Natural killer cell (primary cell): ENCODE measurements at regions not wholly inside any gene's neighbourhood (a gene's known extent, or its start where the extent isn't known, plus 50 kb on each side); places are given as distances from the start of the nearest gene placed in this dataset.

Experiments used
- ATAC-seq, 3 donors: fragments of 150-1000 bp in 2 of 3; fragments of 200-7000 bp in 1 of 3; cut with Tn5 transposase; 1 replicate in 1 of 3; 2 replicates in 2 of 3; pipeline ENCODE4 v1.10.0; 2021; ENCODE audit warnings: mild to moderate bottlenecking in 2 of 3, moderate library complexity in 2 of 3
- DNase-seq, 2 donors: peaks; one replicate each; pipeline versions ENCODE4 v3.0.0 to v3.0.0-alpha.2; 2013 to 2021; ENCODE audit warnings: mixed read lengths in 1 of 2
- H3K27ac ChIP-seq: one replicate; pipeline ENCODE4 v1.5.1; 2013; ENCODE audit warnings: mild to moderate bottlenecking, low read length
- H3K27me3 ChIP-seq: one replicate; pipeline ENCODE4 v1.6.1; 2013; ENCODE audit warnings: low read length; ENCODE audit not compliant: control insufficient read depth, insufficient read depth
- H3K36me3 ChIP-seq: one replicate; pipeline ENCODE4 v1.6.1; 2013; ENCODE audit warnings: low read length; ENCODE audit not compliant: control insufficient read depth, insufficient read depth
- H3K4me1 ChIP-seq: one replicate; pipeline ENCODE4 v1.6.1; 2013; ENCODE audit warnings: low read length; ENCODE audit not compliant: control insufficient read depth, insufficient read depth
- H3K4me3 ChIP-seq: one replicate; pipeline ENCODE4 v1.5.1; 2013; ENCODE audit warnings: low read length
- H3K9me3 ChIP-seq: one replicate; pipeline ENCODE4 v1.6.1; 2013; ENCODE audit warnings: low read length; ENCODE audit not compliant: control insufficient read depth, insufficient read depth
- H3K27ac Mint-ChIP-seq, 2 donors: one replicate each; pipeline ENCODE4 v1.8.0; 2022; ENCODE audit warnings: mild to moderate bottlenecking in 2 of 2, mixed read lengths in 2 of 2, moderate library complexity in 1 of 2
- H3K27me3 Mint-ChIP-seq, 2 donors: one replicate each; pipeline ENCODE4 v1.8.0; 2022; ENCODE audit warnings: low read depth in 2 of 2, mixed read lengths in 2 of 2
- H3K36me3 Mint-ChIP-seq: one replicate; pipeline ENCODE4 v1.8.0; 2022; ENCODE audit warnings: mixed read lengths
- H3K4me1 Mint-ChIP-seq, 2 donors: one replicate each; pipeline ENCODE4 v1.8.0; 2022; ENCODE audit warnings: mixed read lengths in 2 of 2
- H3K4me3 Mint-ChIP-seq: one replicate; pipeline ENCODE4 v1.8.0; 2022; ENCODE audit warnings: mild to moderate bottlenecking, moderate library complexity, mixed read lengths
- H3K9me3 Mint-ChIP-seq, 2 donors: one replicate each; pipeline ENCODE4 v1.8.0; 2022; ENCODE audit warnings: mixed read lengths in 2 of 2
- CTCF ChIP-seq: fragments of 200-600 bp; IDR thresholded peaks from one replicate; pipeline ENCODE4 v1.8.0; 2022; ENCODE audit warnings: antibody characterized with exemption
- WGBS: methylation state at CpG from one replicate; pipeline ENCODE4 v1.1.7; 2013; ENCODE audit warnings: missing lambda C conversion rate; ENCODE audit not compliant: insufficient coverage; 5-methylcytosine and 5-hydroxymethylcytosine counted together
- intact Hi-C: fragments of 100-400 bp; cut with micrococcal nuclease; formaldehyde crosslinking; loops from one replicate; pipeline ENCODE4 v1.14.2; 2022

GRCh38 chr4:59180969-59181368 lies 2019.2 kb upstream of the ADGRL3 start:
- no peak for TF ChIP-seq CTCF
- Histone ChIP-seq H3K36me3 (no peaks in the 10 kb centered on the region), H3K4me3 (no peak overlapping the region), H3K4me1 (no peaks in the 10 kb centered on the region), H3K9me3 (peaks cover 8% of the 10 kb centered on the region), H3K27me3 (no peaks in the 10 kb centered on the region), H3K27ac (no peak overlapping the region)
- ATAC-seq (no peak), DNase-seq (no peak)
- no peaks in the 10 kb centered on the region for H3K36me3 Mint-ChIP-seq
- no peaks in the 10 kb centered on the region for H3K27me3 Mint-ChIP-seq
- H3K27ac Mint-ChIP-seq, result no peak overlapping the region
- H3K4me3 Mint-ChIP-seq, result no peak overlapping the region
- no peaks in the 10 kb centered on the region for H3K4me1 Mint-ChIP-seq
- H3K9me3 Mint-ChIP-seq, result peaks cover 6 to 11% of the 10 kb centered on the region in 2 donors
- intact Hi-C loops, result no loop called here

- no peaks in the 10 kb centered on the region for H3K36me3 ChIP-seq
- Mint-ChIP-seq H3K9me3 (peaks cover 16 to 17% of the 10 kb centered on the region in 2 donors), H3K27ac (no peak overlapping the region), H3K4me1 (no peaks in the 10 kb centered on the region), H3K27me3 (no peaks in the 10 kb centered on the region), H3K4me3 (no peak overlapping the region), H3K36me3 (peaks cover 6% of the 10 kb centered on the region)
- TF ChIP-seq CTCF, result no peak
- DNase-seq (no peak), ATAC-seq (no peak)
- H3K9me3 ChIP-seq, result no peaks in the 10 kb centered on the region
- H3K27me3 ChIP-seq, result no peaks in the 10 kb centered on the region
- intact Hi-C loops, result no loop called here
- H3K4me3 ChIP-seq, result no peak overlapping the region
- no peak overlapping the region for H3K27ac ChIP-seq
- WGBS, result 65% methylated on average over 2 of the region's 2 CpGs
- H3K4me1 ChIP-seq, result no peaks in the 10 kb centered on the region
Observed at GRCh38 chr4:59195839-59196238, 2004.3 kb upstream of the ADGRL3 start.

- Mint-ChIP-seq H3K36me3 (no peaks in the 10 kb centered on the region), H3K9me3 (peaks cover 14 to 19% of the 10 kb centered on the region in 2 donors), H3K4me3 (no peak overlapping the region), H3K4me1 (no peaks in the 10 kb centered on the region), H3K27ac (no peak overlapping the region), H3K27me3 (no peaks in the 10 kb centered on the region)
- WGBS, result 96% methylated on average over 2 of the region's 2 CpGs
- Histone ChIP-seq H3K27me3 (no peaks in the 10 kb centered on the region), H3K36me3 (no peaks in the 10 kb centered on the region), H3K27ac (no peak overlapping the region), H3K9me3 (peaks cover 5% of the 10 kb centered on the region), H3K4me3 (no peak overlapping the region), H3K4me1 (no peaks in the 10 kb centered on the region)
- ATAC-seq (no peak), DNase-seq (no peak)
- intact Hi-C loops, result no loop called here
- no peak for TF ChIP-seq CTCF
Observed at GRCh38 chr4:59200992-59201391, 1999.1 kb upstream of the ADGRL3 start.

- no peak for TF ChIP-seq CTCF
- H3K4me3 ChIP-seq, result no peak overlapping the region
- 93% methylated on average over 3 of the region's 5 CpGs for WGBS
- no peaks in the 10 kb centered on the region for H3K36me3 Mint-ChIP-seq
- no peak overlapping the region for H3K4me3 Mint-ChIP-seq
- H3K4me1 ChIP-seq, result no peaks in the 10 kb centered on the region
- H3K27me3 Mint-ChIP-seq, result no peaks in the 10 kb centered on the region
- no peaks in the 10 kb centered on the region for H3K27me3 ChIP-seq
- intact Hi-C loops, result no loop called here
- no peak overlapping the region for H3K27ac ChIP-seq
- peaks cover 2% of the 10 kb centered on the region for H3K9me3 ChIP-seq
- no peak overlapping the region for H3K27ac Mint-ChIP-seq
- ATAC-seq (no peak), DNase-seq (no peak)
- H3K4me1 Mint-ChIP-seq, result no peaks in the 10 kb centered on the region
- H3K9me3 Mint-ChIP-seq, result peaks cover 10 to 15% of the 10 kb centered on the region in 2 donors
- H3K36me3 ChIP-seq, result no peaks in the 10 kb centered on the region
Observed at GRCh38 chr4:59217910-59218631, 1982.1 kb upstream of the ADGRL3 start.
